Fibroblast of skin of right quadriceps (primary cell): ENCODE measurements at regions not wholly inside any gene's neighbourhood (a gene's known extent, or its start where the extent isn't known, plus 50 kb on each side); places are given as distances from the start of the nearest gene placed in this dataset.
"Not testable (repeated sequence)": the region's sequence is repeated elsewhere in the genome, so short reads cannot be mapped to it uniquely, and the experiment has no call there.

Experiments
- DNase-seq: peaks from one replicate; pipeline ENCODE4 v3.0.0-alpha.2; 2013

GRCh38 chr2:199131136-199131655, 326.5 kb downstream of the SATB2 start:
- DNase-seq: no peak

- no peak for DNase-seq
These were observed 327.2 kb downstream of the SATB2 start for GRCh38 chr2:199130501-199130900.

GRCh38 chr2:199128476-199129229, 329.1 kb downstream of the SATB2 start:
- DNase-seq: no peak

GRCh38 chr2:199119796-199120195, 337.9 kb downstream of the SATB2 start:
- DNase-seq: no peak

GRCh38 chr2:199118673-199119112, 339.0 kb downstream of the SATB2 start:
- no peak for DNase-seq

- no peak for DNase-seq
These were observed 342.6 kb downstream of the SATB2 start for GRCh38 chr2:199115169-199115568.

GRCh38 chr2:199113111-199113510, 344.6 kb downstream of the SATB2 start:
- no peak for DNase-seq

GRCh38 chr2:199111458-199111857, 346.3 kb downstream of the SATB2 start:
- no peak for DNase-seq

- no peak for DNase-seq
These were observed 349.7 kb downstream of the SATB2 start for GRCh38 chr2:199108056-199108455.

GRCh38 chr2:199105826-199106225, 351.9 kb downstream of the SATB2 start:
- DNase-seq: no peak

GRCh38 chr2:199101487-199101886, 356.3 kb downstream of the SATB2 start:
- DNase-seq: no peak

- peak; percentile 73 for DNase-seq
These were observed 357.2 kb downstream of the SATB2 start for GRCh38 chr2:199100326-199101110.

- DNase-seq: no peak
These were observed 365.3 kb downstream of the SATB2 start for GRCh38 chr2:199092419-199092818.

- no peak for DNase-seq
These were observed 372.5 kb downstream of the SATB2 start for GRCh38 chr2:199085261-199085660.

GRCh38 chr2:199070322-199070949, 387.3 kb downstream of the SATB2 start:
- DNase-seq: no peak

- no peak for DNase-seq
These were observed 393.5 kb downstream of the SATB2 start for GRCh38 chr2:199064201-199064600.

GRCh38 chr2:199057936-199058335, 399.8 kb downstream of the SATB2 start:
- DNase-seq: peak; percentile 3

GRCh38 chr2:199055336-199055735, 402.4 kb downstream of the SATB2 start:
- DNase-seq: peak; percentile 2

- DNase-seq: no peak
These were observed 414.9 kb downstream of the SATB2 start for GRCh38 chr2:199042660-199043379.

GRCh38 chr2:199040522-199040921, 417.2 kb downstream of the SATB2 start:
- no peak for DNase-seq

GRCh38 chr2:199033761-199034160, 424.0 kb downstream of the SATB2 start:
- not testable (repeated sequence) for DNase-seq

- DNase-seq: no peak
These were observed 432.6 kb downstream of the SATB2 start for GRCh38 chr2:199025146-199025545.

GRCh38 chr2:199024224-199024623, 433.5 kb downstream of the SATB2 start:
- no peak for DNase-seq
